Endodermal cell (in vitro differentiated cells): ENCODE measurements at regions not wholly inside any gene's neighbourhood (a gene's known extent, or its start where the extent isn't known, plus 50 kb on each side); places are given as distances from the start of the nearest gene placed in this dataset.
A peak's percentile ranks its signal among the peaks of the same experiment; 100 is the strongest.

Source experiments
- DNase-seq: peaks from one replicate; pipeline ENCODE4 v3.0.0-alpha.2; 2017
- H3K27ac ChIP-seq: 2 replicates; pipeline ENCODE4 v1.5.1; 2013; ENCODE audit warnings: mild to moderate bottlenecking, low read depth, low read length, moderate library complexity
- H3K27me3 ChIP-seq: 2 replicates; pipeline ENCODE4 v1.6.1; 2013; ENCODE audit warnings: mild to moderate bottlenecking, low read length, moderate library complexity; ENCODE audit not compliant: insufficient read depth, control insufficient read depth, poor library complexity, severe bottlenecking
- H3K36me3 ChIP-seq: 2 replicates; pipeline ENCODE4 v1.7.0; 2013; ENCODE audit warnings: mild to moderate bottlenecking, low read length, moderate library complexity; ENCODE audit not compliant: control insufficient read depth, insufficient read depth
- H3K4me1 ChIP-seq: one replicate; pipeline ENCODE4 v1.7.0; 2013; ENCODE audit warnings: low read length; ENCODE audit not compliant: control insufficient read depth, insufficient read depth
- H3K4me3 ChIP-seq: 2 replicates; pipeline ENCODE4 v1.5.1; 2013; ENCODE audit warnings: mild to moderate bottlenecking, low read length, moderate library complexity
- H3K9ac ChIP-seq: 2 replicates; pipeline ENCODE4 v1.6.1; 2013; ENCODE audit warnings: mild to moderate bottlenecking, low read length, moderate library complexity; ENCODE audit not compliant: poor library complexity, severe bottlenecking; ENCODE audit errors: extremely low read depth
- H3K9me3 ChIP-seq: 2 replicates; pipeline ENCODE4 v1.6.1; 2013; ENCODE audit warnings: mild to moderate bottlenecking, low read length, moderate library complexity; ENCODE audit not compliant: control insufficient read depth
- H3K27ac Mint-ChIP-seq: 2 replicates; pipeline ENCODE4 v1.8.0; 2020; ENCODE audit warnings: mixed read lengths
- H3K27me3 Mint-ChIP-seq: 2 replicates; pipeline ENCODE4 v1.8.0; 2021; ENCODE audit warnings: mild to moderate bottlenecking, mixed read lengths; ENCODE audit not compliant: insufficient read depth
- H3K36me3 Mint-ChIP-seq: 2 replicates; pipeline ENCODE4 v1.8.0; 2020; ENCODE audit warnings: low read depth, mixed read lengths
- H3K4me1 Mint-ChIP-seq: 2 replicates; pipeline ENCODE4 v1.8.0; 2020; ENCODE audit warnings: mixed read lengths
- H3K4me3 Mint-ChIP-seq: 2 replicates; pipeline ENCODE4 v1.8.0; 2020; ENCODE audit warnings: mild to moderate bottlenecking, moderate library complexity, mixed read lengths
- H3K9me3 Mint-ChIP-seq: 2 replicates; pipeline ENCODE4 v1.8.0; 2020; ENCODE audit warnings: mild to moderate bottlenecking, mixed read lengths
- WGBS, 2 experiments: methylation state at CpG; one replicate each; pipeline versions ENCODE4 v1.1.5 to v1.1.7; 2013; ENCODE audit warnings: missing lambda C conversion rate in 2 of 2, mixed read lengths in 1 of 2; ENCODE audit not compliant: insufficient coverage in 1 of 2, insufficient read length in 1 of 2; 5-methylcytosine and 5-hydroxymethylcytosine counted together
- TF ChIP-seq, protein P1 (sequence below): fragments of 200-600 bp; sonication (generic); conservative IDR thresholded peaks from 2 replicates; pipeline ENCODE4 v1.5.0; 2021; ENCODE audit warnings: antibody characterized with exemption, mild to moderate bottlenecking

DNA sequence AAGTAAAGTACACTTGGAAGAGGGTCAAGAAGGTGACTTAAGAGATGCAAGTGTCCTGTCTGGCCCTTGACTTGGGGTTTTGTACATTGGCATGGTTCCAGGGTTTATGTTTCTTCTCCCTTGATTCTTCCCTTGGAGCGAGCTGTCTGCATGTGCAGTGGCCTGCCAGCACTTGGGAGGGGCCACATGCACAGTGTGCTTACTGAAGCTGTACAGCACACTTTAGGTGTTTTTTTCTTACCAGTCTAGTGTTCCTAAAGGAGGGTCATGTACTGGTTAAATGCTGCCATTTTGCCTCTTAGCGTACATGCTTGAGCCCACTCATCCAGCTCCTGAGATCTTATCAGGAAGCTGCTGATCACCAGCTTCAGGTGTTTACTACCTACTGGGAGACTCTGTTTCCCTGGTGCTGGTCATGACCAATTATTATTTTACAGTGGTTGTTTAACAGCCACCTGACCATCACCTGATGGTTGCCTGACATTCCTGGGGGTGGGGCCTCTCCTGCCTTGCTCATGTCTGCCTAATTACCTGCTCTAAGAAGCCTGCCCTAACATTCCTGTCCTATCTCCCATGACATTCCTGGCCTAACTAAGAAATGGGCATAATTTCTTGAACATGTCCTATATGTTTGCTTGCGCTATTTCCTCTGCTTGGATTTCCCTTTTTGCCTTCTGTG lies 182.9 kb downstream of the MCHR2 start:
- 89 to 92% methylated on average over 2 to 3 of the region's 3 CpGs for WGBS, 2 experiments
- Histone ChIP-seq H3K4me1 (peaks cover 12% of the 10 kb centered on the region), H3K27ac (no peak overlapping the region), H3K9me3 (no peaks in the 10 kb centered on the region), H3K36me3 (no peaks in the 10 kb centered on the region), H3K4me3 (no peak overlapping the region), H3K27me3 (peaks cover 38% of the 10 kb centered on the region), H3K9ac (no peak overlapping the region)
- Mint-ChIP-seq H3K36me3 (no peaks in the 10 kb centered on the region), H3K9me3 (peaks cover 2% of the 10 kb centered on the region), H3K27ac (no peak overlapping the region), H3K27me3 (peaks cover 37% of the 10 kb centered on the region), H3K4me1 (peaks cover 18% of the 10 kb centered on the region), H3K4me3 (no peak overlapping the region)
- TF ChIP-seq, protein P1, sequence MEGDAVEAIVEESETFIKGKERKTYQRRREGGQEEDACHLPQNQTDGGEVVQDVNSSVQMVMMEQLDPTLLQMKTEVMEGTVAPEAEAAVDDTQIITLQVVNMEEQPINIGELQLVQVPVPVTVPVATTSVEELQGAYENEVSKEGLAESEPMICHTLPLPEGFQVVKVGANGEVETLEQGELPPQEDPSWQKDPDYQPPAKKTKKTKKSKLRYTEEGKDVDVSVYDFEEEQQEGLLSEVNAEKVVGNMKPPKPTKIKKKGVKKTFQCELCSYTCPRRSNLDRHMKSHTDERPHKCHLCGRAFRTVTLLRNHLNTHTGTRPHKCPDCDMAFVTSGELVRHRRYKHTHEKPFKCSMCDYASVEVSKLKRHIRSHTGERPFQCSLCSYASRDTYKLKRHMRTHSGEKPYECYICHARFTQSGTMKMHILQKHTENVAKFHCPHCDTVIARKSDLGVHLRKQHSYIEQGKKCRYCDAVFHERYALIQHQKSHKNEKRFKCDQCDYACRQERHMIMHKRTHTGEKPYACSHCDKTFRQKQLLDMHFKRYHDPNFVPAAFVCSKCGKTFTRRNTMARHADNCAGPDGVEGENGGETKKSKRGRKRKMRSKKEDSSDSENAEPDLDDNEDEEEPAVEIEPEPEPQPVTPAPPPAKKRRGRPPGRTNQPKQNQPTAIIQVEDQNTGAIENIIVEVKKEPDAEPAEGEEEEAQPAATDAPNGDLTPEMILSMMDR: no peak
- peak; percentile 73 for DNase-seq

DNA sequence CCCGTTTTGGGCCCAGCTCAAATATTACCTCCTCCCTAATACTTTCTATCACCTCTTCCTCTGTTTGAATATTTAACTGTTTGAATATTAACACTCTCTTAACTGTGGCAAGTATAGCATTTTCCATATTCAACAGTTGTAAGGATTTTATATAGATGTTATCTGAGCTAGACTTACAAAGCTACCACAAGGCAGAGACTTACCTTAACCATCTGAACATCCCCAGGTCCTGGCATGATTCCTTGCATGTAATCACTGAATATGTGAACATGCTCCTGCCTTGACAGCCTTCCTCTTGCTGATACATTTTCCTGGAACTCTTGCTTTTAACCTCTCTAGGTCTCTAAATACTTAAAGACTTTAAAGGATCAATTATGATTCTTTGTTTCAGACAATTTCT lies 182.4 kb downstream of the MCHR2 start:
- Mint-ChIP-seq H3K36me3 (no peaks in the 10 kb centered on the region), H3K9me3 (peaks cover 2% of the 10 kb centered on the region), H3K4me3 (no peak overlapping the region), H3K4me1 (peaks cover 18% of the 10 kb centered on the region), H3K27ac (no peak overlapping the region), H3K27me3 (peaks cover 37% of the 10 kb centered on the region)
- H3K36me3 ChIP-seq: no peaks in the 10 kb centered on the region
- no peaks in the 10 kb centered on the region for H3K9me3 ChIP-seq
- H3K4me1 ChIP-seq: peaks cover 12% of the 10 kb centered on the region
- 79 to 100% methylated on average over 1 of the region's 1 CpG for WGBS, 2 experiments
- no peak overlapping the region for H3K4me3 ChIP-seq
- TF ChIP-seq, protein P1: no peak
- no peak overlapping the region for H3K27ac ChIP-seq
- peaks cover 35% of the 10 kb centered on the region for H3K27me3 ChIP-seq
- H3K9ac ChIP-seq: no peak overlapping the region
- DNase-seq: no peak

DNA sequence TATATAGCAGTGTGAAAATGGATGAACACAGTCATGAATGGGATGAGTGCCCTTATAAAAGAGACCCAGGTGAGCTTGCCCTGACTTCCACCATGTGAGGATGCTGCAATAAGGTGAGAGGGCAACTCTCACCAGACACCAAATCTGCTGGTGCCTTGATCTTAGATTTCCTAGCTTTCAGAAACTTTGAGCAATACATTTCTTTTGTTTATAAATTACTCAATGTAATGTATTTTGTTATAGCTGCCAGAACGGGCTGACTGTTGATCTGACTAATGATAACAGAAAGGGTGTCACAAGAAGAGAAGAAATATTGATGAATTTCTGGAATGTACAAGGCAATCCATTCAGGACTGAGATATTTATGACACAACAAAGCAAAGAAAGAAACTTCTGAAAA lies 180.5 kb downstream of the MCHR2 start:
- Mint-ChIP-seq H3K36me3 (no peaks in the 10 kb centered on the region), H3K27ac (no peak overlapping the region), H3K4me1 (peaks cover 18% of the 10 kb centered on the region), H3K4me3 (no peak overlapping the region), H3K27me3 (peaks cover 27% of the 10 kb centered on the region), H3K9me3 (peaks cover 2% of the 10 kb centered on the region)
- H3K4me3 ChIP-seq: no peak overlapping the region
- WGBS, 2 experiments: 0% methylated on average over 1 of the region's 1 CpG; no CpG with 5 or more reads in 1 of the 2 experiments
- H3K9me3 ChIP-seq: no peaks in the 10 kb centered on the region
- no peak overlapping the region for H3K27ac ChIP-seq
- no peaks in the 10 kb centered on the region for H3K36me3 ChIP-seq
- H3K4me1 ChIP-seq: peaks cover 12% of the 10 kb centered on the region
- peaks cover 31% of the 10 kb centered on the region for H3K27me3 ChIP-seq
- no peak overlapping the region for H3K9ac ChIP-seq
- no peak for DNase-seq
- TF ChIP-seq, protein P1: no peak
